ENCODE measurements at regions not wholly inside any gene's neighbourhood (a gene's known extent, or its start where the extent isn't known, plus 50 kb on each side); places are given as distances from the start of the nearest gene placed in this dataset.

GRCh38 chr2:187011206-187011832 lies 162.3 kb upstream of the ZSWIM2 start:
- DNase-seq (ENCODE audit: extremely low read depth in 1 of 4, low spot score in 3 of 4), result no peak
- Histone ChIP-seq H3K9me1 (ENCODE audit: control insufficient read depth, insufficient read depth, low read length) (no peaks in the 10 kb centered on the region), H3K27ac (ENCODE audit: extremely low read depth, low read depth, low read length) (no peak overlapping the region), H2AFZ (ENCODE audit: low read depth, low read length) (no peak overlapping the region), H3K79me2 (ENCODE audit: control insufficient read depth, insufficient read depth, low read length) (no peaks in the 10 kb centered on the region), H3K4me3 (no peak overlapping the region), H3K9ac (ENCODE audit: insufficient read depth in 1 of 2, low read depth in 2 of 2, low read length in 2 of 2) (no peak overlapping the region), H3K4me2 (ENCODE audit: insufficient read depth, low read length) (no peak overlapping the region), H3K4me1 (replicated peaks in 1 of 2; ENCODE audit: control insufficient read depth in 2 of 2, insufficient read depth in 2 of 2, low read length in 2 of 2) (no peaks in the 10 kb centered on the region), H3K36me3 (ENCODE audit: control insufficient read depth, insufficient read depth, low read length) (no peaks in the 10 kb centered on the region), H3K9me3 (replicated peaks; ENCODE audit: control insufficient read depth, insufficient read depth, low read depth, low read length) (no peaks in the 10 kb centered on the region), H4K20me1 (replicated peaks; ENCODE audit: control insufficient read depth, insufficient read depth, low read length) (no peaks in the 10 kb centered on the region), H3K27me3 (ENCODE audit: control insufficient read depth in 2 of 2, insufficient read depth in 2 of 2, low read length in 2 of 2) (no peaks in the 10 kb centered on the region)
- no peak for TF ChIP-seq ZNF354B (CRISPR knock-in tag; IDR thresholded peaks at IDR 0.05)
- ChIA-PET POLR2A (interaction anchor here (0.7 kb wide), 1 partner anchor 62 kb away, joined by 3 read pairs; no protein-coding TSS in a partner anchor), CTCF (ENCODE audit: low intra/inter-chr PET ratio) (no interaction called here)
- intact Hi-C loops (cut with micrococcal nuclease) (no loop called here), in situ Hi-C loops (cut with MboI) (no loop called here)
- WGBS (ENCODE audit: insufficient coverage, low coverage, missing lambda C conversion rate), result 56% methylated on average over 3 of the region's 3 CpGs
- BruUV-seq (replicated peaks), result no TSS peak
- ATAC-seq, result no peak; the same call in 2 of the 3 replicates
- no peak for FAIRE-seq

DNA sequence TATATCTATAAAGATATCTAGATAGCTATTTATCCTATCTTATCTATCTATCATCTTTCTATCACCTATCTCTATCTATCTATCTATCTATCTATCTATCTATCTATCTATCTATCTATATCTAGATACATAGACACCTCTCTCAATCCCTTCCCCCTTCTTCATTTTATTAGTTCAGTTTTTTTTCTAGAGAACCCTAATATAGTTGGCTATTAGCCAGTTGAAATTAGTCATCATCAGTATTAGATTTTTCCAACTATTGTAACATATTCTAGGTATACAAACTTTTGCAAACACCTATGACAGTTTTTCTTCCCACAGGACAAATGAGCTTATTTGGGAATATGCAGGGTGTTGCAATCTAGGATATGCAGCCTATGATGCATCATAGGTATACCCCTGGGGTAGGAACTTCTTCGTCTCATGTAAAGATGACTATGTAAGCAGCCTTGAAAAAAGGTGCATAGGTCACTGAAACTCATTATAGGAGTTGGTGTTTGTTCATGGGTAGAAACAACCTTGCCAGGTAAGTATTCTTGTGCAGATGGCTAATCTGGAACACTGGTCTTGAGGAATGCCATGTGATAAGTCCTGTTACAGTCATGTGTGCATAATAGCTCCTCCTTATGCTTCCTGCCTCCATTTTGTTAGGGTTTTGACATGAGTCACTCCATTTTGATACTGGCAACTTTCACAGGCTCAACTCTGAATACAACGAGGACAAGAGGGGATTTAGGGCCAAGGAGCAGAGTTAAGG lies 160.7 kb upstream of the ZSWIM2 start:
- DNase-seq (ENCODE audit: extremely low read depth in 1 of 4, low spot score in 3 of 4), result no peak
- Histone ChIP-seq H3K9me3 (replicated peaks; ENCODE audit: control insufficient read depth, insufficient read depth, low read depth, low read length) (no peaks in the 10 kb centered on the region), H3K79me2 (ENCODE audit: control insufficient read depth, insufficient read depth, low read length) (0 out of 3 replicates have a peak, but pooled peaks cover 4% of the 10 kb centered on the region), H3K27me3 (ENCODE audit: control insufficient read depth in 2 of 2, insufficient read depth in 2 of 2, low read length in 2 of 2) (no peaks in the 10 kb centered on the region), H3K36me3 (ENCODE audit: control insufficient read depth, insufficient read depth, low read length) (no peaks in the 10 kb centered on the region), H3K9ac (ENCODE audit: insufficient read depth in 1 of 2, low read depth in 2 of 2, low read length in 2 of 2) (no peak overlapping the region), H3K4me3 (no peak overlapping the region), H3K9me1 (ENCODE audit: control insufficient read depth, insufficient read depth, low read length) (no peaks in the 10 kb centered on the region), H3K4me2 (ENCODE audit: insufficient read depth, low read length) (no peak overlapping the region), H3K27ac (ENCODE audit: extremely low read depth, low read depth, low read length) (no peak overlapping the region), H2AFZ (ENCODE audit: low read depth, low read length) (no peak overlapping the region), H3K4me1 (replicated peaks in 1 of 2; ENCODE audit: control insufficient read depth in 2 of 2, insufficient read depth in 2 of 2, low read length in 2 of 2) (no peaks in the 10 kb centered on the region), H4K20me1 (replicated peaks; ENCODE audit: control insufficient read depth, insufficient read depth, low read length) (no peaks in the 10 kb centered on the region)
- ChIA-PET CTCF (ENCODE audit: low intra/inter-chr PET ratio) (no interaction called here), POLR2A (interaction anchor here (0.7 kb wide), 1 partner anchor 27 kb away, joined by 3 read pairs; no protein-coding TSS in a partner anchor)
- in situ Hi-C loops (cut with MboI), result no loop called here
- no TSS peak for BruUV-seq (replicated peaks)
- FAIRE-seq, result no peak
- 69% methylated on average over 2 of the region's 2 CpGs for WGBS (ENCODE audit: insufficient coverage, low coverage, missing lambda C conversion rate)
- ATAC-seq, result no peak
- intact Hi-C loops (cut with micrococcal nuclease), result no loop called here
- TF ChIP-seq ID3 (CRISPR knock-in tag; IDR thresholded peaks at IDR 0.05), result no peak
- peak; percentile 94 for TF ChIP-seq ID3 (tag; IDR thresholded peaks at IDR 0.05)
- TF ChIP-seq SMAD4 (CRISPR knock-in tag; conservative IDR thresholded peaks at IDR 0.05), result peak; percentile 43; the same call in 1 of the 2 replicates
- no peak for TF ChIP-seq SMAD1 (IDR thresholded peaks at IDR 0.05; ENCODE audit: low read depth, low read length, partially characterized antibody)
- 0 out of 2 replicates have a peak, but pooled peaks have one; percentile 25 for TF ChIP-seq ILK (tag; IDR thresholded peaks at IDR 0.05; ENCODE audit: borderline replicate concordance, low read depth)
- no peak for TF ChIP-seq TCF3 (CRISPR knock-in tag; IDR thresholded peaks at IDR 0.05)
- TF ChIP-seq SOX6 (IDR thresholded peaks at IDR 0.05), result no peak
- TF ChIP-seq GTF2A2 (tag; IDR thresholded peaks at IDR 0.05), result peak; percentile 71
- TF ChIP-seq, protein P1, sequence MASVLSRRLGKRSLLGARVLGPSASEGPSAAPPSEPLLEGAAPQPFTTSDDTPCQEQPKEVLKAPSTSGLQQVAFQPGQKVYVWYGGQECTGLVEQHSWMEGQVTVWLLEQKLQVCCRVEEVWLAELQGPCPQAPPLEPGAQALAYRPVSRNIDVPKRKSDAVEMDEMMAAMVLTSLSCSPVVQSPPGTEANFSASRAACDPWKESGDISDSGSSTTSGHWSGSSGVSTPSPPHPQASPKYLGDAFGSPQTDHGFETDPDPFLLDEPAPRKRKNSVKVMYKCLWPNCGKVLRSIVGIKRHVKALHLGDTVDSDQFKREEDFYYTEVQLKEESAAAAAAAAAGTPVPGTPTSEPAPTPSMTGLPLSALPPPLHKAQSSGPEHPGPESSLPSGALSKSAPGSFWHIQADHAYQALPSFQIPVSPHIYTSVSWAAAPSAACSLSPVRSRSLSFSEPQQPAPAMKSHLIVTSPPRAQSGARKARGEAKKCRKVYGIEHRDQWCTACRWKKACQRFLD (CRISPR knock-in tag; IDR thresholded peaks at IDR 0.05), result no peak
- TF ChIP-seq YY1 (IDR thresholded peaks at IDR 0.05; ENCODE audit: borderline replicate concordance in 1 of 3, control insufficient read depth in 1 of 3, extremely low read depth in 1 of 3, insufficient read depth in 3 of 3, insufficient read length in 1 of 3, insufficient replicate concordance in 2 of 3, low read depth in 1 of 3, low read length in 2 of 3), result peak in 1 of 3 experiments; percentile 41
- no peak for TF ChIP-seq GABPB1 (CRISPR knock-in tag; IDR thresholded peaks at IDR 0.05)
- TF ChIP-seq DACH1 (IDR thresholded peaks at IDR 0.05; ENCODE audit: partially characterized antibody), result peak; percentile 78

All from K562 (cell line).